ENCODE measurements at regions not wholly inside any gene's neighbourhood (a gene's known extent, or its start where the extent isn't known, plus 50 kb on each side); places are given as distances from the start of the nearest gene placed in this dataset.
"Not testable (repeated sequence)": the region's sequence is repeated elsewhere in the genome, so short reads cannot be mapped to it uniquely, and the experiment has no call there.

- DNase-seq (ENCODE audit: low read depth): not testable (repeated sequence)
These were observed 144.3 kb downstream of the CCDC74A start for GRCh38 chr2:131671841-131672470.

- peak; percentile 42 for DNase-seq (ENCODE audit: low read depth)
These were observed 145.0 kb downstream of the CCDC74A start for GRCh38 chr2:131672471-131673399.

DNA sequence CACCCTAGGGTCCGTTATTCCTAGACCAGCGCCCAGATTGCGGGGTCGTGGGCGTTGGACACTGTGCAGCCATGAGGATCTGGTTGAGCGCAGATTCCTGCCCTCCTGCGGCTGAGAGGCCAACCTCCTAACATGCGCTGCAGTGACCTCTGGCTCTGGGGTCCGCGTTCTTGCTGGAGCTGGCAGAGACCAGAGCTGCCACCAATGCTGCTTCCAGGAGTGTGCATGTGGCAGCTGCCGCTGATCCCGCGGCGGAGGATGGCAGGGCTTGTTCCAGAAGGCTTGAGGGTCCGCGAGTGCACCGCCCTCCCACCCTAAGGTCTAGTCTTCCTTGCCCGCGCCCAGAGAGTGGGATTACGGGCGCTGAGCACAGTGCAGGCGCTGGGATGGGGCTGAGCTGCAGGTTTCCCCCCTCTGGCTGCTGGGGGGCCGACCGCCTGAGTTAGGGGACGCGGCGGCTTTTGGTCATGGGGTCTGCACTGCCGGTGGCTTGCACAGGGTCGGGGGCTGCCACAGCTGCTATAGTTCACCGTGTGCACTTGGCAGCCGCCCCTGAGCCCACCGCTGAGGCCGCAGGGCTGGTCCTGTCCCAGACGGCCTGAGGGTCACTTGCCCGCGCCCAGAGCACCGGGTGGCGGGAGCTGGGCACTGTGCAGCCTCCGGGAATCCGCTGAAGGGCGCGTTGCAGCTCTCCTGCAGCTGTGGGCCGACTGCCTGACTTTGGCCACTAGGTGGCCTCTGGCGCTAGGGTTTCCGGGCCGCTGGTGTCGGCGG is 145.9 kb downstream of the CCDC74A start:
- peak; percentile 78 for DNase-seq (ENCODE audit: low read depth)

GRCh38 chr2:131674174-131674507 is 146.5 kb downstream of the CCDC74A start:
- no peak for DNase-seq (ENCODE audit: low read depth)

GRCh38 chr2:131681611-131682121 is 154.0 kb downstream of the CCDC74A start:
- peak; percentile 42 for DNase-seq (ENCODE audit: low read depth)

DNA sequence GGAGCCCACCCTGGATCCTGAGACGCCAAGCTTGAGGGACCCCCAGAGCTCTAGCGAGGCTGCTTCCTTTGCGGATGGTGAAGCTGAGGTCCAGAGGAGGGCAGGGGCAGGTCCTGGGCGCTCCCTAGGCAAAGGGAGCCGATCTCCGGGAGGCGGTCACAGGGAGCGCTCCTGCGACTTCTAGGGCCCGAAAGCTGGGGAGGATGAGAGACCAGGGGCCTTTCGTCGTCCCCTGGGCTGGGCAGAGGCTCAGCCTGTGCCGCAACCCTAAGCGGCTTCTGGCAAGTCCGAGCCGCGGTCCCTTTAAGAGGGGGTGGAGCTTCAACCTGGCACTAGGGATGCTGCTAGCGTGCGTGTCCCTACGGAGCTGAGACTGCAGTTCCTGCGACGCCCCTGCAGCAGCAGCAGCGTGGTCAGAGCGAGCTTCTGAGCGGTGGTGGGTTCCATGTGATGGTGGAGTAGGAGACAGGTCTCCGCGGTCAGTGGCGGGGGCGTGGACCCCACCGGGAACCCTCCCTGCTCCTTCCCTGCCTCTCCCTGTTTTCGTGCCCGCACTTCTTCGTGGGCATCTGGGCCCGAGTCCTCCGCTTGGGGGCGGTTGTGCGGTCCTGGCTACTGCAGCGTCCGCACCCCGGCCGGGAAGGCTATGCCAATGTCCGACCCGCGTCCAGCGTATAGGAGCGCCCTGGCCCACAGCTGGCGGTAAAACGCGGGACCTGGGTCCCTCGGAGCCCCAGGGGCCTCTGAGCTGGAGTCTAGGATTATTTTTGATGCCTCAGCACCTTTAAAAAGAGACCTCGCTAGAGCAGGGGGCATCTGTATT is 154.6 kb downstream of the CCDC74A start:
- peak; percentile 92 for DNase-seq (ENCODE audit: low read depth)

DNA sequence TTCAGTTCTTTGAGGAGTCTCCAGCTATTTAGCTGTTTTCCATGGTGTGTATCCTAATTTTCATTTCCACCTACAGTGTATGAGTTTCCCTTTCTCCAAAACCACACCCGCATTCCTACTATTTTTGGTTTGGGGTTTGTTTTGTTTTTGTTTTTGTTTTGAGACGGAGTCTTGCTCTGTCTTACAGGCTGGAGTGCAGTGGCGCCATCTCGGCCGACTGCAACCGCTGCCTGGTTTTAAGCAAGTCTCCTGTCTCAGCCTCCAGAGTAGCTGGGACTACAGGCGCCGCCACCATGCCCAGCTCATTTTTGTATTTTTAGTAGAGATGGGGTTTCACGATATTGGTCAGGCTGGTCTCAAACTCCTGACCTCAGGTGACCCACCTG is 155.2 kb downstream of the CCDC74A start:
- DNase-seq (ENCODE audit: low read depth): peak; percentile 53

DNA sequence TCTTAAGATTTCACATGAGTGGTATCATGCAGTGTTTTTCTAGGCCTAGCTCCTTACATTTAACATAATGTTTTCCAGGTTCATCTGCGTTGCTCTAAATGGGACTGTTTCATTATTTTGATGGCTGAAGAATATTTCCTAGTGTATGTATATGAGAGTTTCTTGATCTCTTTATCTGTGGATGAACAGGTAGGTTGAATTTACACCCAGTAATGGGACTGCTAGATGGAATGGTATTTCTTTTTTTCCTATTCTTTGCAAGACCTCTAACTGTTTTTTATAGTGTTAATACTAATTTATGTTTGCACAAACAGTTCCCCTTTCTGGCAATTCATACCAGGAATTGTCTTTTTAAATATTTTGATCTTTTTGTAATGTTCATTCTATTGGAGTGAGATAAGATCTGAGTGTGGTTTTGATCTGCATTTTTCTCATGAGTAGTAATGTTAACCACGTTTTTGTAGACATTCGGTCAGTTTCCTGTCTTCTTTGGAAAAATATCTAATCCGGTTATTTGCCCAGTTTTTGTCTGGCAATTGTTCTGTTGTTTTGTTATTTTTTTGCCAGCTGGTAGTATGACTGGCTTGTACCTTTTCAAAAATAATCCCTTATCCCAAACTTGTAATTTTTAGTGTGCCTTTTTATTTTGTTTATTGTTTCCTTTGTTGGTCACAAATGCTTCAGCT is 157.1 kb downstream of the CCDC74A start:
- peak; percentile 74 for DNase-seq (ENCODE audit: low read depth)

GRCh38 chr2:131686164-131686893 is 158.6 kb downstream of the CCDC74A start:
- DNase-seq (ENCODE audit: low read depth): not testable (repeated sequence)

GRCh38 chr2:131686894-131687238 is 159.2 kb downstream of the CCDC74A start:
- DNase-seq (ENCODE audit: low read depth): not testable (repeated sequence)

DNA sequence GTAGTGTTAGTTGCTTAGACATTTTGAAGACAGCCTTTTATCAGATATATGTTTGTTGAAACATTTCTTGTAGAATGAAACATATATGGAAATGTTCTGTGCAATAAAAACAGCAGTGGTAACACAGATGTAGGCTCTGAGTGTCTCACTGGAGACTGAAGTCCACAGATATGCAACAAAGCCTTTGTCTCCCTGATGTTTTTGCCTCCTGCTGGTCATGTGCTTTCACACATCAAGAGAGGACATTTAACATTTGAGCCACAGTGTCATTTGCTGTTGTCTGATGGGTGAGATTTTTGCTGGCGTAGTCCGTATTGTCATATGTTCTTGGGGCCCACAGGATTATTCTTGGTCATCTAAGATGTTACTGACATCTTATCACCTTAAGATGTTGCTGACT is 161.4 kb downstream of the CCDC74A start:
- DNase-seq (ENCODE audit: low read depth): not testable (repeated sequence)

DNA sequence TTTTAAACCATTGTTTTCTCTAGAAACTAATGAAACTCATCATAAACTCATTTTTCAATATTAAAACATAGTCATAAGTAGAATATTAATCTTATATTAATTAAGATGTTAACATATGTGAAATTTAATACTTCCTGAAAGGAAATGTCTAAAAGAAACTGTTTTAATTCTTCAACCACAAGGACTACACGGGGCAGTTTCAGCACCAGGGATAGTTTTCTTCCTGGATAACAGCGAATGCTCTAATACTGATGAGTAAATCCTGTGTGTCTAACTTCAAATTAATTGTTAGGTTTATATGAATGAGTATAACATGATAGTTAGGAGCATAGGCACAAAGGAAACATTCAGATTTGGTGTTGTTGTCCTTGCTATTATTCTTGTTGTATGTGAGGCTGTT is 183.6 kb downstream of the CCDC74A start:
- not testable (repeated sequence) for DNase-seq (ENCODE audit: low read depth)

DNA sequence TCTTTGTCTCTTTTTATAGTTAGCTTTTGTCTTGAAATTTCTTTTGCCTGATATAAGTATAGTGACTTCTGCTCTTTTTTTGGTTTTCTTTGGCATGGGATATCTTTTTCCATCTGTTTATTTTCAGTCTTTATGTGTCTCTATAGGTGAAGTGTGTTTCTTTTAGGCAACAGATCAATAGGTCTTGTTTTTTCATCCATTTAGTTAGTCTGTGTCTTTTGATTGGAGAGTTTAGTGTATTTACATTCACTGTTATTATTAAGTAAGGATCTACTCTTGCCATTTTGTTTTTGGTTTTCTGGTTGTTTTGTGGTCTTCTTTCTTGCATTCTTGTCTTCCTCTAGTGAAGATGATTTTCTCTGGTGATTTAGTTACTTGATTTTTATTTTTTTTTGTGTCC is 190.2 kb downstream of the CCDC74A start:
- DNase-seq (ENCODE audit: low read depth): not testable (repeated sequence)

DNA sequence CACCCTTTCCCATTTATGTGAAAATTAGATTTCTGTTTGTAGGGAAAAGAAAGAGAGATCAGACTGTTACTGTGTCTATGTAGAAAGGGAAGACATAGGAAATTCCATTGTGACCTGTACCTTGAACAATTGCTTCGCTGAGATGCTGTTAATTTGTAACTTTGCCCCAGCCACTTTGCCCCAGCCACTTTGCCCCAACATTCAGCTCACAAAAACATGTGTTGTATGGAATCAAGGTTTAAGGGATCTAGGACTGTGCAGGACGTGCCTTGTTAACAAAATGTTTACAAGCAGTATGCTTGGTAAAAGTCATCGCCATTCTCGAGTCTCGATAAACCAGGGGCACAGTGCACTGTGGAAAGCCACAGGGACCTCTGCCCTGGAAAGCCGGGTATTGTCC is 193.5 kb downstream of the CCDC74A start:
- DNase-seq (ENCODE audit: low read depth): not testable (repeated sequence)

- DNase-seq (ENCODE audit: low read depth): not testable (repeated sequence)
These were observed 194.6 kb downstream of the CCDC74A start for GRCh38 chr2:131722256-131722655.

GRCh38 chr2:131724019-131724418 is 196.3 kb downstream of the CCDC74A start:
- no peak for DNase-seq (ENCODE audit: low read depth)

- DNase-seq (ENCODE audit: low read depth): not testable (repeated sequence)
These were observed 200.8 kb downstream of the CCDC74A start for GRCh38 chr2:131728451-131728850.

DNA sequence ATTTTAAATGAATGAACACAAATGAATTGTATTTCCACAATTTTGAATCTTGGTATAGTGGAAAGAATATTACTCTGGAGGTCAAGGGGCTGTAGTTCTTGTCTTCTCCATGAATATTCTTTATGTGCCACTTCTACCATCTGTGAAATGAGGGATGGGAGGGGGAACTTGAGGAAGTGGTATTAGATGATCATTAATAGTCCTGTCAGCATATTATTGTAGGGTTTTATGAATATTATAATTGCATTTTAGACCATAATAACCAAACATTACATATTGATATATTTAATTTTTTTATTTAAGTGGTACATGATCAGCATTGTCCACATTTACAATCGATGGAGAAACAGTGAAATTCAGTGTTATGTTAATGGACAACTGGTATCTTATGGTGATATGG is 205.8 kb downstream of the CCDC74A start:
- not testable (repeated sequence) for DNase-seq (ENCODE audit: low read depth)

DNA sequence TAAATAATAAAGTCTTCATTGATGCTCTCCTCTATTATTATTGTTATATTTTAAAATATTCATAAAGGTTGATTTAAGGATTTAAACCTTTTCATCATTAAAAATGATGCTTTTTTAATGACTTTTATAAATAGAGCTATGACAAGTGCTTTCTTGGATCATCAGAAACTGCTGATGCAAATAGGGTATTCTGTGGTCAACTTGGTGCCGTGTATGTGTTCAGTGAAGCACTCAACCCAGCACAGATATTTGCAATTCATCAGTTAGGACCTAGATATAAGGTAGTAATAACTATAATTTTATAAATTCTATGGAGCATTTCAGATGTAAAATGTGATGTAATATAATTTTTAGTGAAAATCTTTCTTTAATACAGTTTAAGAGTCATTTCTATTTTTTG is 208.7 kb downstream of the CCDC74A start:
- DNase-seq (ENCODE audit: low read depth): not testable (repeated sequence)

- DNase-seq (ENCODE audit: low read depth): not testable (repeated sequence)
These were observed 210.8 kb downstream of the CCDC74A start for GRCh38 chr2:131738533-131738932.

All from HT1080 (cell line).